ENCODE measurements at regions not wholly inside any gene's neighbourhood (a gene's known extent, or its start where the extent isn't known, plus 50 kb on each side); places are given as distances from the start of the nearest gene placed in this dataset.

GRCh38 chr13:31485651-31486051 lies 253.7 kb upstream of the RXFP2 start:
- Histone ChIP-seq H2BK120ac (replicated peaks; ENCODE audit: low read depth, low read length) (no peak overlapping the region), H3K18ac (ENCODE audit: extremely low read depth, low read length) (no peak overlapping the region), H3K79me1 (ENCODE audit: low read depth, low read length) (no peaks in the 10 kb centered on the region), H4K20me1 (replicated peaks in 1 of 2; ENCODE audit: control insufficient read depth in 1 of 2, insufficient read depth in 2 of 2, low read length in 2 of 2) (no peaks in the 10 kb centered on the region), H3K14ac (ENCODE audit: insufficient read length) (no peak overlapping the region), H3K27ac (ENCODE audit: low read depth, low read length) (no peak overlapping the region), H3K4me2 (ENCODE audit: insufficient read depth in 1 of 2, low read depth in 2 of 2, low read length in 2 of 2) (no peak overlapping the region), H4K91ac (replicated peaks; ENCODE audit: insufficient read length, low read length) (no peak overlapping the region), H2BK20ac (ENCODE audit: low read length) (no peak overlapping the region), H3K36me3 (ENCODE audit: control insufficient read depth in 2 of 4, insufficient read depth in 4 of 4, low read length in 3 of 4) (no peaks in the 10 kb centered on the region), H3K9ac (replicated peaks in 1 of 4; ENCODE audit: extremely low read depth in 1 of 4, low read depth in 3 of 4, low read length in 3 of 4) (no peak overlapping the region), H3K27me3 (replicated peaks in 1 of 4; ENCODE audit: control insufficient read depth in 3 of 4, extremely low read depth in 1 of 4, insufficient read depth in 3 of 4, low read length in 3 of 4) (no peaks in the 10 kb centered on the region), H3K23me2 (ENCODE audit: low read depth, low read length) (no peaks in the 10 kb centered on the region), H3K4me1 (replicated peaks in 1 of 4; ENCODE audit: control insufficient read depth in 3 of 4, insufficient read depth in 4 of 4, low read length in 3 of 4) (no peaks in the 10 kb centered on the region), H2BK12ac (ENCODE audit: low read depth, low read length) (no peak overlapping the region), H3K23ac (ENCODE audit: insufficient read length) (no peak overlapping the region), H3K9me3 (ENCODE audit: insufficient read depth in 2 of 2, low read depth in 1 of 2, low read length in 1 of 2) (no peaks in the 10 kb centered on the region), H2AK5ac (ENCODE audit: low read depth, low read length) (no peak overlapping the region), H3K4me3 (ENCODE audit: extremely low read depth in 1 of 4, insufficient read depth in 2 of 4, low read depth in 3 of 4, low read length in 4 of 4) (no peak overlapping the region), H2AFZ (ENCODE audit: low read length) (no peak overlapping the region), H4K8ac (ENCODE audit: extremely low read depth, insufficient read depth, low read length) (no peak overlapping the region), H3K56ac (replicated peaks; ENCODE audit: insufficient read length, low read depth, low read length) (no peak overlapping the region), H4K5ac (ENCODE audit: insufficient read length, low read depth, low read length) (no peak overlapping the region), H2BK5ac (ENCODE audit: low read depth, low read length) (no peak overlapping the region), H3K79me2 (ENCODE audit: control insufficient read depth in 1 of 2, insufficient read depth in 2 of 2, low read length in 2 of 2) (no peaks in the 10 kb centered on the region), H2BK15ac (ENCODE audit: low read length) (no peak overlapping the region), H3K4ac (replicated peaks; ENCODE audit: insufficient read length, low read depth, low read length) (no peak overlapping the region)
- DNase-seq (ENCODE audit: low read depth in 1 of 2, low spot score in 2 of 2) (no peak), FAIRE-seq (no peak)
- WGBS, 2 experiments (ENCODE audit: extremely low coverage in 1 of 2, insufficient coverage in 1 of 2, insufficient read length in 1 of 2, insufficient replicate concordance in 2 of 2, low coverage in 1 of 2, low lambda C conversion rate in 2 of 2, missing lambda C conversion rate in 1 of 2): 87% methylated on average over 4 of the region's 4 CpGs; no CpG with 5 or more reads in 1 of the 2 experiments
- ChIA-PET POLR2A (ENCODE audit: partially characterized antibody) (interaction anchor here (0.6 kb wide), 1 partner anchor 372 kb away, joined by 3 read pairs; no protein-coding TSS in a partner anchor), CTCF (ENCODE audit: partially characterized antibody) (interaction anchor here (0.6 to 1.0 kb wide), 2 partner anchors 9 to 13 kb away, joined by 3 read pairs; no protein-coding TSS in a partner anchor)
- TF ChIP-seq EP300 (IDR thresholded peaks at IDR 0.05; ENCODE audit: borderline replicate concordance in 1 of 2, low read depth in 2 of 2, low read length in 2 of 2): no peak
- TF ChIP-seq CTCF (IDR thresholded peaks at IDR 0.05; ENCODE audit: control extremely low read depth in 1 of 3, insufficient read depth in 1 of 3, low read depth in 1 of 3, low read length in 3 of 3): no peak
- no peak for TF ChIP-seq SUZ12 (IDR thresholded peaks at IDR 0.05; ENCODE audit: low read length)
- no peak for TF ChIP-seq YY1 (IDR thresholded peaks at IDR 0.05; ENCODE audit: low read depth, low read length)
- TF ChIP-seq, protein P1, sequence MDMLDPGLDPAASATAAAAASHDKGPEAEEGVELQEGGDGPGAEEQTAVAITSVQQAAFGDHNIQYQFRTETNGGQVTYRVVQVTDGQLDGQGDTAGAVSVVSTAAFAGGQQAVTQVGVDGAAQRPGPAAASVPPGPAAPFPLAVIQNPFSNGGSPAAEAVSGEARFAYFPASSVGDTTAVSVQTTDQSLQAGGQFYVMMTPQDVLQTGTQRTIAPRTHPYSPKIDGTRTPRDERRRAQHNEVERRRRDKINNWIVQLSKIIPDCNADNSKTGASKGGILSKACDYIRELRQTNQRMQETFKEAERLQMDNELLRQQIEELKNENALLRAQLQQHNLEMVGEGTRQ (IDR thresholded peaks at IDR 0.05; ENCODE audit: low read length): no peak
- TF ChIP-seq CHD1 (IDR thresholded peaks at IDR 0.05; ENCODE audit: low read depth, low read length): no peak
- no peak for TF ChIP-seq NRF1 (IDR thresholded peaks at IDR 0.05; ENCODE audit: low read depth, low read length)
- TF ChIP-seq BACH1 (IDR thresholded peaks at IDR 0.05; ENCODE audit: low read length): no peak
- no peak for TF ChIP-seq KDM1A (IDR thresholded peaks at IDR 0.05; ENCODE audit: borderline replicate concordance, low read length)
- no peak for TF ChIP-seq SP4 (IDR thresholded peaks at IDR 0.05; ENCODE audit: low read length)
- TF ChIP-seq TAF7 (optimal IDR thresholded peaks at IDR 0.05; ENCODE audit: borderline replicate concordance, low read depth, low read length): no peak
